Immature natural killer cell (primary cell): ENCODE measurements at regions not wholly inside any gene's neighbourhood (a gene's known extent, or its start where the extent isn't known, plus 50 kb on each side); places are given as distances from the start of the nearest gene placed in this dataset.

Experiments used
- DNase-seq, 3 donors: peaks; one replicate each; pipeline ENCODE4 v3.0.0; 2022; ENCODE audit warnings: mixed read lengths in 1 of 3
- H3K27ac Mint-ChIP-seq, 6 donors: one replicate each; pipeline ENCODE4 v1.8.0; 2020; ENCODE audit warnings: mixed read lengths in 6 of 6, mild to moderate bottlenecking in 5 of 6, inconsistent platforms in 4 of 6, moderate library complexity in 3 of 6
- H3K27me3 Mint-ChIP-seq, 3 donors: one replicate each; pipeline ENCODE4 v1.8.0; 2020 to 2021; ENCODE audit warnings: low read depth in 3 of 3, mild to moderate bottlenecking in 3 of 3, mixed read lengths in 3 of 3, moderate library complexity in 3 of 3, inconsistent platforms in 1 of 3
- H3K36me3 Mint-ChIP-seq, 3 donors: one replicate each; pipeline ENCODE4 v1.8.0; 2020; ENCODE audit warnings: mixed read lengths in 3 of 3, inconsistent platforms in 2 of 3, mild to moderate bottlenecking in 2 of 3
- H3K4me1 Mint-ChIP-seq, 2 donors: one replicate each; pipeline ENCODE4 v1.8.0; 2020; ENCODE audit warnings: inconsistent platforms in 2 of 2, mild to moderate bottlenecking in 2 of 2, mixed read lengths in 2 of 2, moderate library complexity in 1 of 2
- H3K4me3 Mint-ChIP-seq, 5 donors: one replicate each; pipeline ENCODE4 v1.8.0; 2020; ENCODE audit warnings: mild to moderate bottlenecking in 5 of 5, mixed read lengths in 5 of 5, inconsistent platforms in 3 of 5, moderate library complexity in 3 of 5
- H3K9me3 Mint-ChIP-seq, 6 donors: one replicate each; pipeline ENCODE4 v1.8.0; 2020; ENCODE audit warnings: mild to moderate bottlenecking in 6 of 6, mixed read lengths in 6 of 6, inconsistent platforms in 4 of 6, moderate library complexity in 3 of 6

DNA sequence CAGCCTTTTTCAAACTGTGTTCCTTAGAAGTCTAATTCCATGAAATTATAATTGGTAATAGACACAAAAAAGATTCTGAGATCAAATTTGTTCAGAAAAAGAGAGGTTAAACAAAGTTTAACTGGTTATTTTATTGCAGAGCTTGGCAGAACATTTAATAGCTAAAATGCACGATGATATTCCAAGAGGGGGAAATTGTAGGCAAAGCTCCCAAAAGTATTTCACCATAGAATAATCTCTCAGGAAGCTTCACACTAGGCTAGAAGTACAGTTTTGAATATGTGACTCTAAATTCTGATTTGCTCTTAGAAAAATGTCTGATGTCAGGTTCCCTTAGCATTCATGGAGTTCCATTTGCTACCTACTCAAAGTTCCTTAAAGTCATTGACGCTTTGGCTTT is 292.4 kb upstream of the SETBP1 start:
- peaks cover 0 to 2% (median 0%) of the 10 kb centered on the region in 3 donors for H3K27me3 Mint-ChIP-seq
- no peak for DNase-seq
- no peak overlapping the region for H3K27ac Mint-ChIP-seq
- H3K36me3 Mint-ChIP-seq = no peaks in the 10 kb centered on the region
- H3K4me3 Mint-ChIP-seq = no peak overlapping the region
- H3K4me1 Mint-ChIP-seq = no peaks in the 10 kb centered on the region
- H3K9me3 Mint-ChIP-seq = no peaks in the 10 kb centered on the region

- Mint-ChIP-seq H3K9me3 (no peaks in the 10 kb centered on the region), H3K27me3 (no peaks in the 10 kb centered on the region), H3K27ac (peak overlapping the region in 1 of 6 donors; percentile 57), H3K36me3 (no peaks in the 10 kb centered on the region), H3K4me1 (peaks cover 7 to 10% of the 10 kb centered on the region in 2 donors), H3K4me3 (no peak overlapping the region)
- no peak for DNase-seq
Observed at GRCh38 chr18:44392933-44393332, 287.8 kb upstream of the SETBP1 start.

- Mint-ChIP-seq H3K36me3 (no peaks in the 10 kb centered on the region), H3K4me3 (no peak overlapping the region), H3K27me3 (no peaks in the 10 kb centered on the region), H3K4me1 (peaks cover 7 to 10% of the 10 kb centered on the region in 2 donors), H3K27ac (peak overlapping the region in 1 of 6 donors; percentile 57), H3K9me3 (no peaks in the 10 kb centered on the region)
- no peak for DNase-seq
Observed at GRCh38 chr18:44393406-44393805, 287.3 kb upstream of the SETBP1 start.

DNA sequence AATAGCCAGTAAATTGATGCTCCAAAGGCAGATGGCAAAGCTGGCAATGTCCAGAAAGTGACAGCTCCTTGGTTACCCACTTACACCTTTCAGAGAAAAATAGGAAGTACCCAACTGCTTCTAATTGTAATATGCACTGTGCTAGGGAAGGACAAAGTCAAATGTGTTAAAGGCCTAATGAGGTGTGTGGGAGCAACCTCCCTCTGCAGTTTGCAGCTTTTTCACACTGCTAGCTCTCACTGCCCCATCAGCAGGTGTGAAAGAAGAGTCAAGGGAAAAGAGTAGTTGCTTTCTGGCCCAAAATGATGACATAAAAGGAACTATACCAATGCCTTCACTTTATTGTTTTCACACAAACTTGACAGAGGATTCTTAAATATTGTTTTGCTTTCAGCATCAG is 284.1 kb upstream of the SETBP1 start:
- DNase-seq = no peak
- no peak overlapping the region for H3K4me3 Mint-ChIP-seq
- H3K4me1 Mint-ChIP-seq = peaks cover 7 to 10% of the 10 kb centered on the region in 2 donors
- no peaks in the 10 kb centered on the region for H3K27me3 Mint-ChIP-seq
- peak overlapping the region in 1 of 6 donors; percentile 29 for H3K27ac Mint-ChIP-seq
- H3K9me3 Mint-ChIP-seq = no peaks in the 10 kb centered on the region
- H3K36me3 Mint-ChIP-seq = no peaks in the 10 kb centered on the region

- Mint-ChIP-seq H3K4me3 (no peak overlapping the region), H3K9me3 (peaks cover 0 to 6% (median under 1%) of the 10 kb centered on the region in 6 donors), H3K27ac (no peak overlapping the region), H3K4me1 (no peaks in the 10 kb centered on the region), H3K27me3 (peaks cover 0 to 5% (median 0%) of the 10 kb centered on the region in 3 donors), H3K36me3 (peaks cover 0 to 5% (median 0%) of the 10 kb centered on the region in 3 donors)
- no peak for DNase-seq
Observed at GRCh38 chr18:44409071-44409470, 271.6 kb upstream of the SETBP1 start.

GRCh38 chr18:44409515-44409914 is 271.2 kb upstream of the SETBP1 start:
- H3K4me3 Mint-ChIP-seq = no peak overlapping the region
- H3K27me3 Mint-ChIP-seq = peaks cover 0 to 5% (median 0%) of the 10 kb centered on the region in 3 donors
- no peak for DNase-seq
- no peak overlapping the region for H3K27ac Mint-ChIP-seq
- H3K4me1 Mint-ChIP-seq = no peaks in the 10 kb centered on the region
- peaks cover 0 to 5% (median 0%) of the 10 kb centered on the region in 3 donors for H3K36me3 Mint-ChIP-seq
- peaks cover 0 to 6% (median under 1%) of the 10 kb centered on the region in 6 donors for H3K9me3 Mint-ChIP-seq

- H3K36me3 Mint-ChIP-seq = peaks cover 0 to 5% (median 0%) of the 10 kb centered on the region in 3 donors
- H3K27me3 Mint-ChIP-seq = peaks cover 2 to 5% (median 4%) of the 10 kb centered on the region in 3 donors
- peaks cover 0 to 6% (median 1%) of the 10 kb centered on the region in 6 donors for H3K9me3 Mint-ChIP-seq
- no peak overlapping the region for H3K4me3 Mint-ChIP-seq
- H3K27ac Mint-ChIP-seq = no peak overlapping the region
- no peak for DNase-seq
- H3K4me1 Mint-ChIP-seq = no peaks in the 10 kb centered on the region
Observed at GRCh38 chr18:44410740-44411139, 269.9 kb upstream of the SETBP1 start.

DNA sequence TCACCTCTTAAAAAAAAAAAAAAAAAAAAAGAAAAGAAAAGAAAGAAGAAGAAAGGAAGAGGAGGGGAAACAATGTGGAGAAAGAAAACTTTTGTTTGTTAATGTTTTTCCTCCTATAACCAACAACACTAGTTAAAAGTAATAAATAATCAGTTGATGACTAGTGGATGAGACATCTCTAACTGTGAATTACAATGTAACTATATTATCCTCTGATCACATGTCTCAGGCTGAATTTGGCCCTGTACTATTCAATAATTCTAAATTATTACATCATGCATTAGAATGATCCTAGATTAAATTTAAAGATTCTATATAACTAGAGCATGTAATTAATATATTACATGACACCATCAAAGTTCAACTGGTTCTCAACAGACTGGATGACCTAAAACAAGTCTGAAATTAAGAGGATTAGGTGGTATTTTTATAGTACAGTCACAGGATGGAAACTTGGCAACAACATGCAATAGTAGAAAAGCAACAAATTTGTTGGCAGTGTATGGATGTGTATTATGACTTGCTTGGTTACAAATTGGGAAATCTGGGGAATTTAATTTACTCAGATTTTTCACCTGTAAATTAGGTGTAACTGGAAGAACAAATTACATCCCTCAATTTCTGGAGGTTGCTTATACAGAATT is 269.3 kb upstream of the SETBP1 start:
- H3K27ac Mint-ChIP-seq = no peak overlapping the region

DNA sequence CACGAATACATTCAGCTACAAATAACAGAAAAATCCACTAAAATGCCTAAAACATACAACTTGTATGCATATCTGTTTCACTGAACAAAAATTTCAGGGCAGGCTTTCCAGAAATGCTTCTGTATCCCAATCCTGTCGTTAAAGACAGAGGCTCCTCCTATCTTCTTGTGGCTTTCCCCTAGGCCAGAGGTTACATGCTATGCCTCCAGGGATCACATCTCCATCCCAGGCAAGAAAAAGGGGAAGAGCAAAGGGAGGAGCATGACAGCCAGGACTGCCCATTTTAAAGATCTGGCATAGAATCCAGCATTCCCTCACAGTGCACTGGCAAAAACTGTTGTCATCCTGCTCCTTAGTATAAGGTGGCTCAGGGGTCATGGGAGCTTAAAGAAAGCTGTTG is 268.7 kb upstream of the SETBP1 start:
- Mint-ChIP-seq H3K27me3 (peaks cover 2 to 4% (median 2%) of the 10 kb centered on the region in 3 donors), H3K4me1 (no peaks in the 10 kb centered on the region), H3K36me3 (no peaks in the 10 kb centered on the region), H3K27ac (no peak overlapping the region), H3K4me3 (no peak overlapping the region), H3K9me3 (peaks cover 0 to 5% (median 0%) of the 10 kb centered on the region in 6 donors)
- no peak for DNase-seq

More for the DNA sequence above, 269.3 kb upstream of the SETBP1 start:
- Mint-ChIP-seq H3K9me3 (peaks cover 0 to 5% (median 1%) of the 10 kb centered on the region in 6 donors), H3K4me1 (no peaks in the 10 kb centered on the region), H3K27me3 (peaks cover 2 to 5% (median 4%) of the 10 kb centered on the region in 3 donors), H3K4me3 (no peak overlapping the region), H3K36me3 (peaks cover 0 to 2% (median 0%) of the 10 kb centered on the region in 3 donors)
- DNase-seq = no peak

DNA sequence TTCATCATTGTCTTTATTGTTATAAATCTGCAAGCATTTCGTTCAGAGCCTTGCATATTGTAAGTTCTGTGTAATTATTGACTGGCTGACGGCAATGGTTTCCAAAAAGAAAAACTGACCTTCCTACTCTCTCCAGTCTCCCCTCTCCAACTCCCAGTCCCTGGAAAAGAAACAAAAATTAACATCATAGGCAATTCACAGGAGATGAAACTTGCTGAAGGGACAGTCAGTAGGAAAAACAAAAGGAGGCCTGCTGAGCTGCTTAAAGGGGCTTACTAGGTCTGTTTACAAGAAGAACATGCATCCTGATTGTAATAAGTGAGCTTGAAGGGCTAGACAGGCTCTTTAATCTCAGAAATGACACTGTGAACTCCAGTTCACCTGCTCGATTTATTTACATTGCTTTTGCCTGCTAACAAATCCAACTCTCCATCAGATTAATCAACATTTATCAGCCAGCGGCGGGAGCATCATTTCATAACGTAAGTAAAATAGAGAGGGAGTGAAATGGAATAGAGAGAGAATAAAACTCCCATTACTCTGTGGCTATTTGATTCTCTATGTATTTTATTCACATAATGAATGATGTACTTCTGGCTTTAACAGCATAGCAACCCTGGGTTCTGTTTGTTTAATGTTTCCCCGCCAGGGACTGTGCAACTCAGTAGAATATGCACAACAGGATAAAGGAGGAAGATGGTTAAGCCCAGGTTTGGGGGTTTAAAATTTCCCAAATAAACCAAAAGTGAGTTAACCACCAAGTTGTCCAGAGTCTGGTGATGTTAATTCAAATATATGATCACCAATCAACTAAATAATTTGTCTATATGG is 256.7 kb upstream of the SETBP1 start:
- no peak for DNase-seq
- no peak overlapping the region for H3K27ac Mint-ChIP-seq
- peaks cover 0 to 8% (median 0%) of the 10 kb centered on the region in 3 donors for H3K36me3 Mint-ChIP-seq
- peaks cover 2 to 18% (median 10%) of the 10 kb centered on the region in 6 donors for H3K9me3 Mint-ChIP-seq
- H3K27me3 Mint-ChIP-seq = peaks cover 2 to 4% (median 2%) of the 10 kb centered on the region in 3 donors
- H3K4me3 Mint-ChIP-seq = no peak overlapping the region
- no peaks in the 10 kb centered on the region for H3K4me1 Mint-ChIP-seq

- DNase-seq = no peak
- Mint-ChIP-seq H3K4me3 (no peak overlapping the region), H3K36me3 (peaks cover 0 to 3% (median 0%) of the 10 kb centered on the region in 3 donors), H3K27ac (no peak overlapping the region), H3K27me3 (peaks cover 0 to 4% (median 2%) of the 10 kb centered on the region in 3 donors), H3K4me1 (no peaks in the 10 kb centered on the region), H3K9me3 (peaks cover 2 to 12% (median 6%) of the 10 kb centered on the region in 6 donors)
Observed at GRCh38 chr18:44424645-44425035, 256.0 kb upstream of the SETBP1 start.

DNA sequence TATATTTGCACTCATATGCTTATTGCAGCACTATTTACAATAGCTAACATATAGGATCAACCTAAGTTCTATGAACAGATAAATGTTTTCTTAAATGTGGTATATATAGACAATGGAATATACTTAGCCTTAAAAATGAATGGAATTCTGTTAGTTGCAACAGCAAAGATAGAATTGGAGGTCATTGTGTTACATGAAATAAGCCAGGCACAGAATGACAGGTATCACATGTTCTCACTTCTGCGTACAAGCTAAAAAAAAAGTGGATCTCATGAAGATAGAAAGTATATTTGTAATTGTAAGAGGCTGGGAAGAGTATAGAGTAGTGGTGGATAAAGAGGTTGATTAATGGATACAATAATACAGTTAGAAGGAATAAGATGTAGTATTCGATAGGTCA is 255.5 kb upstream of the SETBP1 start:
- DNase-seq = no peak
- Mint-ChIP-seq H3K4me3 (no peak overlapping the region), H3K36me3 (peaks cover 0 to 3% (median 0%) of the 10 kb centered on the region in 3 donors), H3K4me1 (no peaks in the 10 kb centered on the region), H3K27me3 (peaks cover 0 to 2% (median 2%) of the 10 kb centered on the region in 3 donors), H3K27ac (no peak overlapping the region), H3K9me3 (peaks cover 0 to 7% (median 3%) of the 10 kb centered on the region in 6 donors)

DNA sequence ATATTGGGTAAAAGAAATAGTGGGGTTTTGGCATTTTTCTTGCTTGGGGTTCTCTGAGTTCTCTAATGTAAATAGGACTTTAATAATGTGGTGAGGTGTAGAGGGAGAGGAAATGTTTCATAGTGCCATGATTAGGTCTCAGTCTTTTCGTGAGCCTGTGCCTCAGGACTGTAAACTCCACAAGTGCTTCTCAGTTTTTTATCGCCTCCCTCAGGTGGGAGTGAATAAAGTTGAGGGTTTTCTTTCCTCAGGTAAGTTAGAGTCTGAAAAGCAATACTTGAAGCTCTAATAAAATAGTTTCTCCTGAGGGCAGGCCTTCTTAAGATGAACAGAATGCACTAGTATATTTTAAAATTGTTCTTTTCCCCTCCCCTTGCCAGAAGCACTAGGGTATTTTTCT is 243.1 kb upstream of the SETBP1 start:
- H3K27me3 Mint-ChIP-seq = peaks cover 2 to 15% (median 8%) of the 10 kb centered on the region in 3 donors
- H3K36me3 Mint-ChIP-seq = peaks cover 7 to 17% (median 13%) of the 10 kb centered on the region in 3 donors
- no peak overlapping the region for H3K4me3 Mint-ChIP-seq
- no peak for DNase-seq
- no peak overlapping the region for H3K27ac Mint-ChIP-seq
- H3K4me1 Mint-ChIP-seq = no peaks in the 10 kb centered on the region
- H3K9me3 Mint-ChIP-seq = peaks cover 0 to 5% (median 0%) of the 10 kb centered on the region in 6 donors

- no peak for DNase-seq
- peaks cover 2 to 3% (median 3%) of the 10 kb centered on the region in 3 donors for H3K27me3 Mint-ChIP-seq
- H3K36me3 Mint-ChIP-seq = peaks cover 0 to 5% (median 0%) of the 10 kb centered on the region in 3 donors
- peaks cover 0 to 7% (median 0%) of the 10 kb centered on the region in 6 donors for H3K9me3 Mint-ChIP-seq
- no peak overlapping the region for H3K27ac Mint-ChIP-seq
- no peaks in the 10 kb centered on the region for H3K4me1 Mint-ChIP-seq
- H3K4me3 Mint-ChIP-seq = no peak overlapping the region
Observed at GRCh38 chr18:44450226-44450625, 230.5 kb upstream of the SETBP1 start.
